ENCODE measurements at regions not wholly inside any gene's neighbourhood (a gene's known extent, or its start where the extent isn't known, plus 50 kb on each side); places are given as distances from the start of the nearest gene placed in this dataset.

- DNase-seq, result no peak
Measured at GRCh38 chr9:113788616-113789330, 87.3 kb upstream of the ZNF618 start.

DNA sequence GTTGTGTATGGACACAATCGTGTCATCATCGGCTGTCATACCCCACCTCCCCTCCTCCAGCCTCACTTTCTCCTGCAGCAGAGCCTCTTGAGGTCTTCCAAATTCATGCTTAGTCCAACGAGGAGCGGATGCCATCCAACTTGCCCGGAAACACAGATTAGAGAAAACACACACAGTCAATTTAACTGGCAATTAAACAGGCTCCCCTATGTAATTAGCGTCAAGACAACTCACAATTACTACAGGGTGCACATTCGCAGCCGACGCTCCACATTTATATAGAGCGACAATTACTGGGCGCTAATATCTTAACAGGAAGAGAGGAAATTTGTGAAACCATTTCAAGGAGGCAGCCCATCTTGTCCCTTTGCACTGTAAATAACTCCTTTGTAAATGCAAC is 86.0 kb upstream of the ZNF618 start:
- no peak for DNase-seq

DNA sequence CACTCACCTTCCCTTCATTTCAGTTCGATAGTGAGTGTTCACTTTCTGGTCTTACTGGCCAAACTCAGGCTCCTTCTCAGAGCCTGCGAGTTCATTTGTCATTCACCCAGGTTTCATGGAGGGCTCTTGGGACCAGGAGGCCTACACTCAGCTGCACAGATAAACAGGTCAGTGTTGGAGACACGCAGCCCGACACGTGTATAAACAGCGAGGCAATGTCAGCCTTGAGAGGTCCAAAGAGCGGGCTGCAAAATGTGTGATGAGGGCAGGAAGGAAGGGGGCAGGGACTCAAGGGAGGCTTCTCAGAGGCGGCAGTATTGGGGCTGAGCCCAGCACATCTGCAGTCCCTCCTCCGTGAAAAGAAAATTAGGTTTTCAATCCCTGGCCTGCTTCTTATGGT is 82.6 kb upstream of the ZNF618 start:
- DNase-seq, result no peak

DNA sequence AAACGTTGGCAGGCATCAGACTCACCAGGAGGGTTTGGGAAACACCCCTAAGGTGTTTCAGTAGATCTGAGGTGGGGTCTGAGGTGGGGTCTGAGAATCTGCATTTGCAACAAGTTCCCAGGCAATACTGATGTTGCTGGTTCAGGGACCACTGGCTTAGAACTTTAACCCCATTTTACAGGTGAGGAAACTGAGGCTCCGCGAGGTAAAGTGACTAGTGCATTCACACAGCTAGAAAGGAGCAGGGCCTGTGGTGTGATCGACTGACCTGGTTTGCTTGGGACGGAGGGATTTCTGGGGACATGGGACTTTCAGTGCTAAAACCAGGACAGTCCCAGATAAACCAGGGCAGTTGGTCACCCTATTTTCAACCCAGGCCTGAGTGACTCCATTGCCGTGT is 81.4 kb upstream of the ZNF618 start:
- DNase-seq, result no peak

DNA sequence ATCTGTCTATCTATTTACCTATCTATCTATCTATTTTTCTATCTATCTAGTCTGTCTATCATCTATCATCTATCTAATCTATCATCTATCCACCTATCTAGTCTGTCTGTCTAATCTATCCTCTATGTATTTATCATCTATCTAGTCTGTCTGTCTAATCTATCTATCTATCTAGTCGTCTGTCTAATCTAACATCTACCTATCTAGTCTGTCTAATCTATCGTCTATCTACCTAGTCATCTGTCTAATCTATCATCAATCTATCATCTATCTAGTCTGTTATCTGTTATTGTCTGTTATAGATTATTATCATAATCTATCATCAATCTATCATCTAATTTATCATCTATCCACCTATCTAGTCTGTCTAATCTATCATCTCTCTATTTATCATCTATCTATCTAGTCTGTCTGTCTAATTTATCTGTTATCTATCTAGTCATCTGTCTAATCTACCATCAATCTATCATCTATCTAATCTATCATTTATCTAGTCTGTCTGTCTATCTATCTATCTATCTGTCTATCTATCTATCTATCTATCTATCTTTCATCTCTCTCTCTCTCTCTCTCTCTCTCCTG is 80.2 kb upstream of the ZNF618 start:
- no peak for DNase-seq

DNA sequence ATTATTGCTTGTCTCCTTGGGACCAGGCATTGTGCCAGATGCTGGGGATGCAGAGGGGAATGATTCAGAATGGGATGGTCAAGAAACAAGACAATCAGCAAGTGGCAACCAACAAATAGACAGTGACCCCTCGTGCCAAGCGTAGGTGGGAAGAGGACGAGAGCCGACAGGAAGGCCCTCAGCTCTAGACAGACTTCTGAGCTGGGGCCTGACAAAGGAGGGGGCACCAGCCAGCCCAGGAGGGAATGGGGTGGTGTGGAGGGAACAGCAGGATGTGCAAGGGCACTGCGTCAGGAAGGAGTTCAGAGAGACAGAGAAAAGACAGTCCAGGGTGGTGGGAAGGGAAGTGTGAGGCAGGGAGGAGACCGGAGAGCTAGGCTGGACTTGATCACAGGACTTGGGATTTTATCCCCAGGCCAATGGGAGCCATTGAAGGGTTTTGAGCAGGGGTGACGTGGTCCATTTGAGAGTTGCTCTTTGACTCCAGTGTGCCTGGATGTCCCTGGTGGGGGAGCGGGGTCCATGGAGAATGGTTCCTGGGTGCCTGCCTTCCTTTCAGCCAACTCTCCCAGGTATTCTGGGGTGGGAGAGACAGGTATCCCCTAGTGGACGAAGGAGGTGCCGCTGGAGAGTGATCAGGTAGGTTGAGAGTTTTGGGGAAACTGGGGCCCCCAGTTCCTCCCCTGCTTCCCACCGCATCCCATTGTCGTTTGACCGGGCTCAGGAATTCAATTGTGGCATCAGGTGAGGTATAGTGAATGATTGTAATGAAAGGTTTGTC is 79.3 kb upstream of the ZNF618 start:
- DNase-seq, result no peak

DNA sequence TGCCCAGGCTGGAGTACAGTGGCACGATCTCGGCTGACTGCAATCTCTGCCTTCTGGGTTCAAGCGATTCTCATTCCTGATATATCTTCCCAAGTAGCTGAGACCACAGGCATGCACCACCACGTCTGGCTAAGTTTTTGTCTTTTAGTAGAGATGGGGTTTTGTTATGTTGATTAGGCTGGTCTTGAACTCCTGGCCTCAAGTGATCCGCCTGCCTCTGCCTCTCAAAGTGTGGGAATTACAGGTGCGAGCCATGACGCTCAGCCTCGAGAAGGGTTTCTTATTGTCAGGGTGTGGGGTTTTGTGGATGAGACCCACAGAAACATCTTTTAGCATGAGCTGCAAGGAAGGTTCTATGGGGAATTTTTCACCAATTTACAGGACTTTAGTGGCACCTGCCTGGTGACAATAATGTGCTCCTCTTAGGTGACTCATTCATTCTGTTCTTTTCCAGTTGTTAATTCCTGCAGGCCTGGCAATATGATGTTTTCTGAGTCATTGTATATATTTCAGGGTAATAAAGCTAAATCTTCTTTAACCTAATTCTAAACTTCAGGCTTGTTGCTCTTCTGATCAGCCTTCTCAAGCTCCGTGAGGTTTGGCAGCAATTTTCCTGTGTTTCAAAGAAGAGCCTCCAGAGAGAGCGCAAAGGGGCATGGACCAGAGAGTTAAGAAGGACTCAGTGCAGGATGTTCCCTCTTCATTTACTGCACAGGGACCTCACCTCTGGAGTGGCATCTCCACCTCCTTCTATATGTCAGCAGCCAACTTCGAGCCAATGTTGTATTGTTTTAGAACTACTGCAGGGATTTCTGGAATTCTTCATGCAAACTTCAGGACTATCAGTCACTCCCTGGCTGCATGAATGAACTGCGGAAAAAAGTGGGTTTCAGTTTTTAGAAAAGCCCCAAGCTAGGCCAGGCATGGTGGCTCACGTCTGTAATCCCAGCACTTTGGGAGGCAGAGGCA is 77.8 kb upstream of the ZNF618 start:
- DNase-seq, result no peak

- DNase-seq, result no peak
Measured at GRCh38 chr9:113800276-113800675, 75.8 kb upstream of the ZNF618 start.

DNA sequence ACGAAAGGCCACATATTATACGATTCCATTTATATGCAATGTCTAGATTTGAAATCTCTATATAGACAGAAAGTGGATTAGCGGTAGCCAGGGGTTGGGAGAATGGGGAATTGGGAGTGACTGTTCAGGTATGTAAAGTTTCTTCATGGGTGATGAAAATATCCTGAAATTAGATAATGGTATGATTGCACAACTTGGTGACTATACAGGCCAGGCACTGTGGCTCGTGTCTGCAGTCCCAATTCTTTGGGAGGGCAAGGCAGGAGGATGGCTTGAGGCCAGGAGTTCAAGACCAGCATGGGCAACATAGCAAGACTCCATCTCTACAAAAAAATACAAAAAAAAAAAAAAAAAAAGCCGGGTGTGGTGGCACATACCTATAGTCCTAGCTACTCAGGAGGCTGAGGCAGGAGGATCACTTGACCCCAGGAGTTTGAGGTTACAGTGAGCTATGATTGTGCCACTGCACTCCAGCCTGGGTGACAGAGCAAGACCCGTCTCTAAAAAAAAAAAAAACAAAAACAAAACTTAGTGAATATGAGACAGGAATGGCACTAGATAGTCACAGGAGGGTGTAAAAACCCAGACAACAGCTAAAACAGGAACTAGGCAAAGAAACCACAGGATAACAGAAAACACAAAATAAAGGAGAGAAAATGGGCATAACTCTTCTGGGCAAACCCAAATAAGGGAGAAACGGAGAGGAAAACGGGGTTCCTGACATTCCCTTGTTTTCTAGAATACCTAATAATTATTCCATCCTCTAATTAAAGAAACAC is 72.1 kb upstream of the ZNF618 start:
- DNase-seq, result no peak

GRCh38 chr9:113805486-113806132 is 70.5 kb upstream of the ZNF618 start:
- no peak for DNase-seq

- DNase-seq, result no peak
Measured at GRCh38 chr9:113807173-113808061, 68.7 kb upstream of the ZNF618 start.

- no peak for DNase-seq
Measured at GRCh38 chr9:113808391-113809358, 67.4 kb upstream of the ZNF618 start.

DNA sequence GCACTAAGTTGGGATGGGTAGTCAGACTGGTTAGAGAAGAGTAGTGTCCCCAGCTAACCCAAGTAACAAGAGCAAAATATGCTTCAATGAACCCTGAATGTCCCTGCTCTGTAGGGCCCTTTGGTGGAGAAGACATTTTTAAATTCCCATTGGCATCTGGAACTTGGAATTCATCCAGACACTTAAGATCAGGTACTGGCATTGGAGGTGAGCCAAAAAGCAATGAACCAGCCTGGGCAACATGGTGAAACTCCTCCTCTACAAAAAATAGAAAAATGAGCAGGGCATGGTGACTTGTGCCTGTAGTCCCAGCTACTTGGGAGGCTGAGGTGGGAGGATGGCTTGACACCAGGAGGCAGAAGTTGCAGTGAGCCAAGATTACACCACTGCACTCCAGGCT is 58.9 kb upstream of the ZNF618 start:
- DNase-seq, result no peak

DNA sequence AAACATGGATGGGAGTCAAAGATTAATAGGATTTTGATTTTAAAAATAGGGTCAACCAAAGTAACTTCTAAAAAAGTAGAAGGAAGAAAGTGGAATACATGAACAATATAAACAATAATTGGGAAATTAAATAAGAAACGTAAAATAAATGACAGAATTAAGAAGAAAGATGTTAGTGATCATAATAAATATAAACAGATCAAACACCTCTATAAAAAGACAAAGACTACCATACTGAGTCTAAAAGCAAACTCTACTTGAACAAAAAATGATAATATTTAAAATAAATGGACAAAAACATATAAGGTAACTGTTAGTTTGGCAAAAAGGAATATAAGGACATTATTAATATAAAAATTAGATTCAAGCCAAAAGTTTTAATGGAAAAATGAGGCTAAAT is 57.7 kb upstream of the ZNF618 start:
- DNase-seq, result no peak

DNA sequence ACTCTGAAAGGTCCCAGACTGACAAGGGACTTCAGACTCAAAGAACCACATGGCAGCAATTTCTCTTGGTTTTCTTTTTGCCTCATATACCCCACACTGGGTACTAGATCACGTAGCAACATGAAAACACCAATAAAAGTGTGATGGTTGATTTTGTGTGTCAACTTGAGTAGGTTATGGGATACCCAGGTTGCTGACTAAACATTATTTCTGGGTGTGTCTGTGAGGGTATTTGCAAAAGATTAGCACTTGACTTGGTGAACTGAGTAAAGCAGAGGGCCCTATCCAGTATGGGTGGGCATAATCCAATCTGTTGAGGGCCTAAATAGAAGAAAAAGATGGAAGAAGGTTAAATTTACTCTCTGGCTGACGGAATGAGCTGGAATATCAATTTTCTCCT is 53.8 kb upstream of the ZNF618 start:
- no peak for DNase-seq

GRCh38 chr9:113823421-113823820 is 52.7 kb upstream of the ZNF618 start:
- DNase-seq, result no peak

Data from NCI-H1092 (cell line).